Activated T-cell treated with anti-CD3 and anti-CD28 coated beads, Interleukin-2, amount 50 U/mL, for 72 hours (primary cell): ENCODE measurements at regions not wholly inside any gene's neighbourhood (a gene's known extent, or its start where the extent isn't known, plus 50 kb on each side); places are given as distances from the start of the nearest gene placed in this dataset.

Experiments used
- ATAC-seq, 2 donors: fragments of 150-1000 bp; cut with Tn5 transposase; replicated peaks in 1 of 2; 2 replicates each; pipeline ENCODE4 v1.10.0; 2021; ENCODE audit warnings: moderate library complexity in 2 of 2, mild to moderate bottlenecking in 1 of 2
- DNase-seq, 2 donors: peaks; one replicate each; pipeline ENCODE4 v3.0.0; 2021 to 2022; ENCODE audit warnings: mixed read lengths in 1 of 2
- H3K27ac Mint-ChIP-seq: one replicate; pipeline ENCODE4 v1.8.0; 2022; ENCODE audit warnings: mild to moderate bottlenecking, moderate library complexity, mixed read lengths
- H3K27me3 Mint-ChIP-seq: one replicate; pipeline ENCODE4 v1.8.0; 2022; ENCODE audit warnings: low read depth, mixed read lengths
- H3K36me3 Mint-ChIP-seq, 2 donors: one replicate each; pipeline ENCODE4 v1.8.0; 2022; ENCODE audit warnings: mixed read lengths in 2 of 2, mild to moderate bottlenecking in 1 of 2; ENCODE audit not compliant: insufficient read depth in 2 of 2
- H3K4me1 Mint-ChIP-seq: one replicate; pipeline ENCODE4 v1.8.0; 2022; ENCODE audit warnings: low read depth, mixed read lengths
- H3K4me3 Mint-ChIP-seq, 2 donors: one replicate each; pipeline ENCODE4 v1.8.0; 2022; ENCODE audit warnings: mild to moderate bottlenecking in 2 of 2, mixed read lengths in 2 of 2, moderate library complexity in 2 of 2
- H3K9me3 Mint-ChIP-seq, 2 donors: one replicate each; pipeline ENCODE4 v1.8.0; 2022; ENCODE audit warnings: mixed read lengths in 2 of 2

GRCh38 chr2:234593636-234594035 lies 96.8 kb upstream of the ARL4C start:
- Mint-ChIP-seq H3K27ac (no peak overlapping the region), H3K9me3 (no peaks in the 10 kb centered on the region), H3K4me3 (no peak overlapping the region), H3K4me1 (no peaks in the 10 kb centered on the region), H3K36me3 (no peaks in the 10 kb centered on the region), H3K27me3 (peaks cover 15% of the 10 kb centered on the region)
- DNase-seq (no peak), ATAC-seq (no peak)

- H3K4me3 Mint-ChIP-seq, result no peak overlapping the region
- H3K9me3 Mint-ChIP-seq, result no peaks in the 10 kb centered on the region
- no peak overlapping the region for H3K27ac Mint-ChIP-seq
- ATAC-seq (no peak), DNase-seq (no peak)
- H3K36me3 Mint-ChIP-seq, result no peaks in the 10 kb centered on the region
- H3K4me1 Mint-ChIP-seq, result no peaks in the 10 kb centered on the region
- peaks cover 15% of the 10 kb centered on the region for H3K27me3 Mint-ChIP-seq
Measured at GRCh38 chr2:234592541-234592940, 95.7 kb upstream of the ARL4C start.

GRCh38 chr2:234590076-234590475 lies 93.2 kb upstream of the ARL4C start:
- Mint-ChIP-seq H3K9me3 (no peaks in the 10 kb centered on the region), H3K36me3 (no peaks in the 10 kb centered on the region), H3K4me3 (no peak overlapping the region), H3K27ac (no peak overlapping the region), H3K4me1 (no peaks in the 10 kb centered on the region), H3K27me3 (peaks cover 10% of the 10 kb centered on the region)
- DNase-seq (no peak), ATAC-seq (no peak)

GRCh38 chr2:234588054-234588430 lies 91.2 kb upstream of the ARL4C start:
- no peaks in the 10 kb centered on the region for H3K36me3 Mint-ChIP-seq
- no peaks in the 10 kb centered on the region for H3K4me1 Mint-ChIP-seq
- no peaks in the 10 kb centered on the region for H3K9me3 Mint-ChIP-seq
- peaks cover 10% of the 10 kb centered on the region for H3K27me3 Mint-ChIP-seq
- H3K27ac Mint-ChIP-seq, result no peak overlapping the region
- H3K4me3 Mint-ChIP-seq, result no peak overlapping the region
- ATAC-seq (no peak), DNase-seq (no peak)

- H3K27me3 Mint-ChIP-seq, result peaks cover 10% of the 10 kb centered on the region
- H3K9me3 Mint-ChIP-seq, result no peaks in the 10 kb centered on the region
- H3K4me1 Mint-ChIP-seq, result no peaks in the 10 kb centered on the region
- H3K36me3 Mint-ChIP-seq, result no peaks in the 10 kb centered on the region
- H3K27ac Mint-ChIP-seq, result no peak overlapping the region
- DNase-seq (no peak), ATAC-seq (no peak)
- no peak overlapping the region for H3K4me3 Mint-ChIP-seq
Measured at GRCh38 chr2:234587341-234588053, 90.6 kb upstream of the ARL4C start.

- Mint-ChIP-seq H3K4me3 (no peak overlapping the region), H3K4me1 (no peaks in the 10 kb centered on the region), H3K27me3 (peaks cover 8% of the 10 kb centered on the region), H3K9me3 (no peaks in the 10 kb centered on the region), H3K27ac (no peak overlapping the region), H3K36me3 (no peaks in the 10 kb centered on the region)
- ATAC-seq (no peak), DNase-seq (no peak)
Measured at GRCh38 chr2:234583331-234583730, 86.5 kb upstream of the ARL4C start.

GRCh38 chr2:234580686-234581085 lies 83.8 kb upstream of the ARL4C start:
- H3K27ac Mint-ChIP-seq, result no peak overlapping the region
- no peak for ATAC-seq

GRCh38 chr2:234579231-234579962 lies 82.5 kb upstream of the ARL4C start:
- Mint-ChIP-seq H3K4me1 (no peaks in the 10 kb centered on the region), H3K27me3 (peaks cover 12% of the 10 kb centered on the region), H3K4me3 (no peak overlapping the region), H3K27ac (no peak overlapping the region), H3K9me3 (no peaks in the 10 kb centered on the region), H3K36me3 (no peaks in the 10 kb centered on the region)
- DNase-seq (no peak), ATAC-seq (no peak)

More at GRCh38 chr2:234580686-234581085, 83.8 kb upstream of the ARL4C start:
- H3K4me3 Mint-ChIP-seq, result no peak overlapping the region
- peaks cover 8% of the 10 kb centered on the region for H3K27me3 Mint-ChIP-seq
- no peaks in the 10 kb centered on the region for H3K4me1 Mint-ChIP-seq
- no peaks in the 10 kb centered on the region for H3K9me3 Mint-ChIP-seq
- H3K36me3 Mint-ChIP-seq, result no peaks in the 10 kb centered on the region
- DNase-seq, result no peak

GRCh38 chr2:234578389-234578788 lies 81.5 kb upstream of the ARL4C start:
- Mint-ChIP-seq H3K27ac (no peak overlapping the region), H3K9me3 (no peaks in the 10 kb centered on the region), H3K4me3 (no peak overlapping the region), H3K4me1 (no peaks in the 10 kb centered on the region), H3K27me3 (peaks cover 17% of the 10 kb centered on the region), H3K36me3 (no peaks in the 10 kb centered on the region)
- ATAC-seq (no peak), DNase-seq (no peak)

GRCh38 chr2:234577191-234577590 lies 80.3 kb upstream of the ARL4C start:
- H3K27ac Mint-ChIP-seq, result no peak overlapping the region

GRCh38 chr2:234571620-234572407 lies 74.9 kb upstream of the ARL4C start:
- Mint-ChIP-seq H3K9me3 (no peaks in the 10 kb centered on the region), H3K4me1 (no peaks in the 10 kb centered on the region), H3K4me3 (no peak overlapping the region), H3K27me3 (peaks cover 18% of the 10 kb centered on the region), H3K36me3 (no peaks in the 10 kb centered on the region), H3K27ac (no peak overlapping the region)
- ATAC-seq (no peak), DNase-seq (no peak)

More at GRCh38 chr2:234577191-234577590, 80.3 kb upstream of the ARL4C start:
- no peak for ATAC-seq
- Mint-ChIP-seq H3K4me3 (no peak overlapping the region), H3K4me1 (no peaks in the 10 kb centered on the region), H3K9me3 (no peaks in the 10 kb centered on the region), H3K36me3 (no peaks in the 10 kb centered on the region), H3K27me3 (peaks cover 17% of the 10 kb centered on the region)
- no peak for DNase-seq

- ATAC-seq, result no peak
- no peak for DNase-seq
- H3K9me3 Mint-ChIP-seq, result no peaks in the 10 kb centered on the region
- no peaks in the 10 kb centered on the region for H3K4me1 Mint-ChIP-seq
- no peak overlapping the region for H3K4me3 Mint-ChIP-seq
- H3K27ac Mint-ChIP-seq, result no peak overlapping the region
- H3K36me3 Mint-ChIP-seq, result no peaks in the 10 kb centered on the region
- peaks cover 18% of the 10 kb centered on the region for H3K27me3 Mint-ChIP-seq
Measured at GRCh38 chr2:234570476-234570875, 73.6 kb upstream of the ARL4C start.

GRCh38 chr2:234569776-234570430 lies 73.0 kb upstream of the ARL4C start:
- H3K27me3 Mint-ChIP-seq, result peaks cover 18% of the 10 kb centered on the region
- ATAC-seq (no peak), DNase-seq (no peak)
- no peaks in the 10 kb centered on the region for H3K4me1 Mint-ChIP-seq
- no peak overlapping the region for H3K4me3 Mint-ChIP-seq
- no peaks in the 10 kb centered on the region for H3K36me3 Mint-ChIP-seq
- H3K9me3 Mint-ChIP-seq, result no peaks in the 10 kb centered on the region
- H3K27ac Mint-ChIP-seq, result no peak overlapping the region
